Activated CD4-positive, CD25-positive, alpha-beta regulatory T cell treated with anti-CD3 and anti-CD28 coated beads, Interleukin-2, amount 50 U/mL, for 24 hours (primary cell): ENCODE measurements at regions not wholly inside any gene's neighbourhood (a gene's known extent, or its start where the extent isn't known, plus 50 kb on each side); places are given as distances from the start of the nearest gene placed in this dataset.

ENCODE experiments used
- ATAC-seq, 2 donors: fragments of 150-1000 bp; cut with Tn5 transposase; one replicate each; pipeline ENCODE4 v1.10.0; 2021; ENCODE audit warnings: mild to moderate bottlenecking in 1 of 2, moderate library complexity in 1 of 2

DNA sequence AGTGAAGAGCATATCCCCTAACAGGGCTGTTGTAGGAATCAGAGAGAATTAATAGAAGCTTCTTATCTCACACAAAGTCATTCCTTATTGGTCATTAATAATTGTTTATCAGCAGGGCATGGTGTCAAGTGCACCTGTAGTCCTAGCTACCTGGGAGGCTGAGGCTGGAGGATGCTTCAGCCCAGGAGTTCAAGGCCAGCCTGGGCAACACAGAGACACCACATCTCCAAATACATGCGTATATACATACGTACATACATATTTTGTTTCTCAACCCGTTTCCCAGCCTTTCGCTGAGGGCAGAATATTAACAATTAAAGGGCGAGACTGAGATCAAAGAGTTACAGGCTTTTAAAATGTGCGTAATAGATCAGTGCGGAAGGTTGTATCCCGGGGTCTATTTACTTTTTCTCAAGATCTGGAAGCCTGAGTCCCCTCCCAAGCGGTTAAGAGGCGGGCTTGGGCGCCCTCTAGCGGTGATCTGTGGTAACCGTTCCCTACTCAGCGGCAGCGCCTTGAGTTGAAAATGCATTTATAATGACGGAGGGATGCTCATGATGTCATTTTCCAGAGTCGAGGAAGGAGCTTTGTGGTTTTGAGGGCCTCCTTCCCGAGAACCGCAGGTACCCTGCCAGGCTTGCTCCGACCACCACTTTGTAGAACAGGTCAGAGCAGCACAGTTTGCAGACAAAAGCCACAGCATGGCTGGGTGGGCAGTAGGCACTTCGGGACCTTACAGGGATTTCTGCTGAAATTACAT lies 169.6 kb upstream of the GPR12 start:
- peak; percentile 32 to 41 for ATAC-seq

DNA sequence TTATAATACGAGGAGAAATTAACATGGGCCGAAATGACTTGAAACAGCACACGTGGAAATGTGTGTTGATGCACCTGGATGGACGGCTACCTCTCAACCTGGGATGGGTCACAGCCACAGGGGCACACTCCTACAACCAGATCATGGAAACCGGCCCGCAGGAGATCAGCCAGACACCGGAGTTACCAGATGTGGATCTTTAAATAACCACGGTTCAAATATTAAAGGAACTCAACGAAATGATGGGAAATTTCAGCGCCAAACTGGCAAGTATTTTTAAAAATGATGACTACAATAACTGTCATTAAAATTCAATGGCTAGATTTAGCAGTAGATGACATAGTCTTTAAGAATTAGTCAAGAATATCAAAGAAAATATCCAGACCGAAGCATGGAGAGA lies 166.9 kb upstream of the GPR12 start:
- ATAC-seq, result no peak

GRCh38 chr13:26926371-26926770 lies 165.8 kb upstream of the GPR12 start:
- no peak for ATAC-seq

DNA sequence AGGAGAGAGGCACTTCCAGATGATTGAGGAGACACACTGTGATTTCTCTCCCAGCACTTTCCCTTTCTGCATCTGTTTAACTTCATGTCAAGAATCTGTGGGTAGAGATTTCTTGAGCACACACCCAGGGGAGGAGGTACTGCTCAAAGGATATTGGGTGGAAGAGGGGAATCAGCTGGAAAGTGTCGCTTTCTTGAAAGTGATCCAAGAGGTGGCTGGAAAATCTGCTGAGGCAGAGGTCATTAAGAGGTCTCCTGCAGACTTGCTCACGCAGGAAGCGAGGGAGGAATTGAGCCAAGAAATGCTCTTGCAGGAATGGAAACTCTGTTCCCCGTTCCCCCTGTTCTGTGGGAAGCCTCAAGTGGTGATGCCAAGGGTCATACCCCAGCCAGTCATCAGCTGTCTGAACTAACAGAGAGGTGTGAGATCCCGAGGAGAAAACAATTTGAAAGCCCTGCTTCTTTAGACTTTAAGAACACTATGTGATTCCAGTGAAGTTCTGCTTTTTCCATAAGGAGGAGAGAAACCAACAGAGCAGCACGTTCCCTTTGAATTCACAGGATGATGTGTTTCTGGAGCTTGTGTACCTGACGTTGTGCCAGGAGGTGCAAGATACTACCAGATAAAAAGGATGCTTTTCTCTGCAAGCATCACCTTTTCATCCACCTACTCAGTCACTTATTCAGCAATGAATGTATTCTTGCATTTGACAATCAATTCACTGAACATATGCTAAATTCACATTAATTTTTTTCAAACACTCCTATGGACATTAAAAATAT lies 163.4 kb upstream of the GPR12 start:
- no peak for ATAC-seq

GRCh38 chr13:26921918-26922317 lies 161.3 kb upstream of the GPR12 start:
- ATAC-seq, result no peak

GRCh38 chr13:26920614-26921355 lies 160.2 kb upstream of the GPR12 start:
- no peak for ATAC-seq

DNA sequence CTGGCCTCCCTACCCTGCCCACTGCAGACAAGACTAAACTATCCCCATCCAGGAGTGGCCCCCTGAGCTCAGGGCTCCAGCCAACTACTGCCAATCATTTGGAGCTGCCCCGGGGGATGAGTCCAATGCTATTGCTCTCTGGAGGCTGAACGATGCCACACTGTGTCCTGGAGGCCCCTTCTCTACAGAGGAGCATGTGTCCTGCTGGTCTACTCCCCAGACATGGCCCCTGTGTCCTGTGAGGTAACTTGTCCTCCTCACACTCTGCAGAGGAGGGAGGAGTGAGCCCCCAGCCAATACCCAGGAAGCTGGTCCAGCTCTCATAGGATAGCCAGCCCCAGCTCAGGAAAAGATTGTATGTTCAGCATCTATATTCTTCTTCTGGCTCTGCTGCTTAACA lies 159.1 kb upstream of the GPR12 start:
- ATAC-seq, result no peak

DNA sequence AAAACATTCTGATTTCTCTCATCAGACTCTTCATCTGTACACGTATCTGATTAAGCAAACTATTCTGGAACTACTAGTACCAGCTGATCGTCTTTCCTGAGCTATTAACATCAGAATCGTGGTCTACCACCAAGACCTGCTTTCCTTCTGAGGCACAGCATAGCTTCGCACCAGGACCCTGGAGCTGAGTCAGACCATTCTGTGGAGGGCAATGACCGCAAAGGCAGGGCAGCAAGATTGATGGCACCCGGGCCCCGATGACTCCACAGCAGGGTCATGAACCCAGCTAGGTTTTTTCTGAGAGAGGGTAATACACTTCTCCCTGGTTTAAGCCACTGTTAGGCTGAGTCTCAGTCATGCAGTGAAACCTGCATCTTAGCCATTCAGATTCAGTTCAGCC lies 158.7 kb upstream of the GPR12 start:
- ATAC-seq, result no peak

DNA sequence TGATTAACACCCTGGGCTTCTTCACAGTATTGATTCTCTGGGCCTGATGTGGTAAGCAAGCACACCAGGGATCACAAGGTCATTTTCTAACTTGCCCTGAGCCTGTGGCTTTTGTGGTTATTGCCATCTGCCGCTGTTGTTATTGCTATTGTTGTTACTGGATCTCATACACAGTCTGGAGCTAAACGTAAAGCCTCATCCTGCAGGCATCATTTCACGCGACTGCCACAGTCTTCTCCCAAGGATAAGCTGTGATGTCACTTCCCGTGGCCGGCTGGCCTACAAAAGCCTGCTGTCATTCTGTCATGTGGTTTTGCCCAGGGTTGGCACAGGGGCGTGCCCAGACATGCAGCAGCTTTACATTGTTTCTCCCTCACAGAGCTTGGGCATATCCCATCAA lies 154.0 kb upstream of the GPR12 start:
- no peak for ATAC-seq

- no peak for ATAC-seq
Measured at GRCh38 chr13:26914148-26914547, 153.6 kb upstream of the GPR12 start.

DNA sequence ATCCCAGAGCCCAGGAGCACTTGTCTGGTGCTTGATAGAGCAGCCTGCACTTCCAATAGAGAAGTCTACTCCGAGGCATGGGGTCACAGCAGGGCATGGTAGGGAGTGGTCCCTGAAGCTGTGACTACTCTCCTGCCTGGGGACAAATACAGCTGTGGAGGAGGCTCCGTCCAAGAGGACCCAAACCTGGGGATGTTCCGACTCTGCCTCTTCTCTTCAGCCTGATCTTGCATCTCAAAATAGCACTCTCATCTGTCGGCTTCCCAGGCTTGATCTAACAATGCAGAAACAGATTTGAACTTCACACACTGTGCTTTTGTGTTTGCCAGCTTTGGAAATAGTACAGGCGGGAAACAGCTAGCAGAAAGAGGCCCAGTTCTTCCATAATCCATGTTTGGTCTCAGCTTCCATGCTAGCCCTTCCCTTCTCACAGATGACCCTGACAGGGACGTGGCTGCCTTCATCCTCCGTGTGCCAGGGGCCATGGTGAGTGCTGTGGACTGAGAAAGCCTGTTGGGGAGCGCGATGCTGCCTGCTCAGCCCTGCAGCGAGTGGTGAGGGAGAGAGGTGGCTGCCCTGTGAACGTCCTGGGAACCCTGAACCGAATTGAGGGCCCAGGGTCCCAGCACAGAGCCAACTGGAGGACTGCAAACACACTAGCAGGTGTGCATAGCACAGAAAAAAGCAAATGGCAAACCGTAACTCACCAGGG lies 150.3 kb upstream of the GPR12 start:
- no peak for ATAC-seq

DNA sequence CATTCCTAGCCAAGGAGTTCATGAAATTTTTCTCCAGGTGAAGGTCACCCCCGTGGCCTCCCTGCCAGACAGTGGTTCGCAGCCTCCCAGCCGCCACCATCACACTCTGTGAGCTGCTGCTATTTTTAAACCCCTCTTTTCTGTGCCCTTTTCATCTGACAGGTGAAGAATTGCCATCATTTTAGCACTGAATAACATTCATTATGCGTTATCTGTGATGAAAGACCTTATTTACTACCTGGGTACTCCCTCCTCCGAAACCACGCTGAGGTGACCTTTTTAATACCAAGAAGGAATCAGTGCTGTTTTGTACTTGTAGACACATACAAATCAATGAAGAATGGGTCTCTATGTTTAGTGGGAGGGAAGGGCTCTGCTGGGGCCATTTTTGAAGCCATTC lies 148.9 kb upstream of the GPR12 start:
- no peak for ATAC-seq

- no peak for ATAC-seq
Measured at GRCh38 chr13:26908126-26908525, 147.5 kb upstream of the GPR12 start.

- no peak for ATAC-seq
Measured at GRCh38 chr13:26899202-26899601, 138.6 kb upstream of the GPR12 start.

- no peak for ATAC-seq
Measured at GRCh38 chr13:26897706-26898550, 137.3 kb upstream of the GPR12 start.

DNA sequence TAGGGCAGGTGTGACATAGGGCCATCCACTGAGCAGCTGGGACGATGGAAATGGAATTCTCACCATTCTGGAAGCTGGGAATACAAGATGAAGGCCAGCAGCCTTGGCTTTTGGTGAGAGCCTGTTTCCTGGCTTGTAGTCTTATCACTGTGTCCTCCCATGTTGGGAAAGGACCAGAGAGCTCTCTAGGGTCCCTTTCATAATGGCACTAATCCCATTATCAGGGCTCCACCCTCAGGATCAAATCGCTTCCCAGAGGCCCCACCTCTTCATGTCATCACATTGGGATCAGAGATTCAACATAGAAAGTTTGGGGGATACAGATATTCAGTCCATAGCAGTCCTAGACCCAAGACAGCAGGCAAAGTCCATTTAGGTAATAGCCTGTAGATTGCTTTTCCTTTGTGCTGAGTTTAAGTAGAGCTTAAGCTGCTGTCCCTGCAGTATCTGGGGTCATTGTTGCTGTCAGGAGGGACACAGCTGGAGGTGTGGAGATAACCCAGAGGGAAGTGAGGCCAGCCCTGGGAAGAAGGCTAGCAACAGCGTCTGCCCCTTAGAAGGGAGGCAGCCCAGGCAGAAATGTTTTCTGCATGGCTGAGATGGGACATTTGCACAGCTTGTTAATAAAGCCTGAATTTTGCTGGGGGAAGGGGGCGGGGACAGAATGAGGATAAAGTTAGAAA lies 136.5 kb upstream of the GPR12 start:
- no peak for ATAC-seq

GRCh38 chr13:26895808-26896466 lies 135.4 kb upstream of the GPR12 start:
- ATAC-seq, result no peak

- no peak for ATAC-seq
Measured at GRCh38 chr13:26895081-26895807, 134.7 kb upstream of the GPR12 start.

GRCh38 chr13:26888632-26889031 lies 128.0 kb upstream of the GPR12 start:
- no peak for ATAC-seq

DNA sequence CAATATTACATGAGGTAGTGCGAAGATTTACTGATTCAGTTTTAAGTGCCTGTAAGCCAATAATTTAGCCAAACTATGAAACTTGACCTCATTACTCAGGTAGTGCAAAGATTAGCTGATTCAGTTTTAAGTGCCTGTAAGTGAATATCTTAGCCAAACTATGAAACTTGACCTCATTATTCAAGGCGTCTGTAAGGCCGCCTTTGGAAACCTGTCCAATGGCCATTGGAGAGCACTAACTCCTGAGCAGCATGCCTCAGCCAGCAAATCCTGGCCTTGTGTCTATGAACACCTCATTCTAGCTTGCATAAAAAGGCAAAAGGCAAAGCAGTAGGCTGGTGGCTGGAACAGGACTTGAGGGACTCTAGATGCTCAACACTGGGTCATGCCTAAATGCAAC lies 127.0 kb upstream of the GPR12 start:
- ATAC-seq, result no peak
